Fibroblast of villous mesenchyme (primary cell): ENCODE measurements at regions not wholly inside any gene's neighbourhood (a gene's known extent, or its start where the extent isn't known, plus 50 kb on each side); places are given as distances from the start of the nearest gene placed in this dataset.

Experiments used
- DNase-seq: peaks from one replicate; pipeline ENCODE4 v3.0.0-alpha.2; 2010; ENCODE audit warnings: low read depth
- H3K4me3 ChIP-seq: 2 replicates; pipeline ENCODE4 v1.5.1; 2011; ENCODE audit warnings: low read depth, mild to moderate bottlenecking, low read length
- TF ChIP-seq, protein P1 (sequence below): IDR thresholded peaks from 2 replicates; pipeline ENCODE4 v1.5.1; 2012; ENCODE audit warnings: low read depth, mild to moderate bottlenecking, low read length; ENCODE audit not compliant: insufficient read depth

DNA sequence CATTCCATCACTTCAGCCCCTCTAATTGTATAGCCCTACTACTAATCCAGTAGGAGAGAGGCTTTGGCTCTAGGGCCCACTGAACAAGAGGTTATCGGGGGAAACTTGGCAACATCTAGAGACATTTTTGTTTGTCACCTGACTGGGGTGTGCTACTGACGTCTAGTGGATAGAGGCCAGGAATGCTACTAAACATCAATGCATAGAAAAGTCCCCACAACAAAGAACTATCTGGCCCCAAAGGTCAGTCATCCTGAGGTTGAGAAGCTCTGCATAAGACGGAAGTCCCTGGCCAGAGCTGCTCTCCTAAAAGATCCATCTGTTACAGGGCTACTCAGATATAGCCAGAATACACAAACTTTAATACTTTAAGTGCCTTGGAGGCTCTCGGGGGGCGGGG lies 570.6 kb upstream of the KLF4 start:
- no peak overlapping the region for H3K4me3 ChIP-seq
- DNase-seq = no peak
- TF ChIP-seq, protein P1, sequence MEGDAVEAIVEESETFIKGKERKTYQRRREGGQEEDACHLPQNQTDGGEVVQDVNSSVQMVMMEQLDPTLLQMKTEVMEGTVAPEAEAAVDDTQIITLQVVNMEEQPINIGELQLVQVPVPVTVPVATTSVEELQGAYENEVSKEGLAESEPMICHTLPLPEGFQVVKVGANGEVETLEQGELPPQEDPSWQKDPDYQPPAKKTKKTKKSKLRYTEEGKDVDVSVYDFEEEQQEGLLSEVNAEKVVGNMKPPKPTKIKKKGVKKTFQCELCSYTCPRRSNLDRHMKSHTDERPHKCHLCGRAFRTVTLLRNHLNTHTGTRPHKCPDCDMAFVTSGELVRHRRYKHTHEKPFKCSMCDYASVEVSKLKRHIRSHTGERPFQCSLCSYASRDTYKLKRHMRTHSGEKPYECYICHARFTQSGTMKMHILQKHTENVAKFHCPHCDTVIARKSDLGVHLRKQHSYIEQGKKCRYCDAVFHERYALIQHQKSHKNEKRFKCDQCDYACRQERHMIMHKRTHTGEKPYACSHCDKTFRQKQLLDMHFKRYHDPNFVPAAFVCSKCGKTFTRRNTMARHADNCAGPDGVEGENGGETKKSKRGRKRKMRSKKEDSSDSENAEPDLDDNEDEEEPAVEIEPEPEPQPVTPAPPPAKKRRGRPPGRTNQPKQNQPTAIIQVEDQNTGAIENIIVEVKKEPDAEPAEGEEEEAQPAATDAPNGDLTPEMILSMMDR = no peak

DNA sequence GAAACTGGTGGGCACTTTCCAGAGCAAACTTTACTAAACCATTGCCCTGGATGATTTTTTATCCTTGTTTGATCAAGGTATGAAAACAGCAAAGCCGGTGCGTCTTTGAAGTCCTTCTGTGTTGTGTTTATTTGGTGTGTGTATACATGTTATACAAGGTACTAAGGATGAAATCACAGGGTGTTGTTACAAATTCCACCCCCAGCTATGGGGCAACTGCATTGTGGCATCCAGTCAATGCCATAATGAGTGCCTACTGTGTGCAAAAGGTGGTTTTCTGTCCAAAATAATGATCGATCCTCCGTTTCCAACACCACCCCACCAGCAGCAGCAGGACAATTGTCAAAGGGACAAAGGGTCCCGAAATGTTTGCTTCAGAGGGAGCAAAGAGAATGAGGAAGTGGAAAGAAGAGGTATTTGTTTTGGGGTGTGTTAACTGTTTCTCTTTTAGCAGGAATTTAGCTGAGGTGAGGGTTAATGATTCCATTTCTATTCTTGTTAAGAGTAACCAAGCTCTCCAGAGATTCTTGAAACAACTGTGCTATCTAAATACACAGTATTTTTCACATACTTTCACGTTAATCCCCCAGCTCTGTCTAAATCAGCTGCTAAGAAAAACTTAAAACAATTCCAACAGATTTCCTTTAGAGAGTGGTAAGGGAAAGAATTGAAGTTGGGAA lies 568.7 kb upstream of the KLF4 start:
- H3K4me3 ChIP-seq = no peak overlapping the region
- no peak for DNase-seq
- TF ChIP-seq, protein P1 = no peak

DNA sequence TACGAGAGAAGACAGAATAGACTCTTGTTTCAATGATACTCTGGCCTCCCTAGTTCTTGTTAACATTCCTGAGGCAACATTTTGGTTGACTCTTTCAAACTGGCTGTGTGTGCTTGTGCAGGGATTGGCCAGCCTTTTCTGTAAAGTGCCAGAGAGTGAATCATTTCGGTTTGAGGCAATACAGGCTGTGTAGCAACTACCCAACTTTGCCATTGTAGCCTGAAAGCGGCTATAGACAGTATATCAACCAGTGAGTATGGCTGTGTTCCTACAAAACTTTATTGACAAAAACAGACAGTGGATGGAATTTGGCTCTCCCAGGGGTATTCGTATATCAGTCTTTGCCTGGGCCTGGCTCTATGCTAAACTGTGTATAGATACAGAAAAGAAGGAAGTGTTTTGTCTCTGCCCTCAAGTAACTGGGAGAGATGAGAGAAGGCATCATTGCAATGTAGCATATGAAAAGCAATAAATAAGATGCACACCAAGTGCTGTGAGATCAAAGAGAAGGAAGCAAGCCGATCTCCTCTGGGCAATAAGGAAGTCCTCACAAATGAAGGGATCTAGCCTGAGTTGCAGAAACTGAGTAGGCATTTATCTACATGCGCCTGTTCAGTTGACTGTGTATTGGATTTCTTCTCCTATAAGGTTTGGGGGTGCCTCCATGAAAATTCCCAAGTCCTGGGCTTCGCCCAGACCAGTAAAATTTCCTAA lies 568.0 kb upstream of the KLF4 start:
- H3K4me3 ChIP-seq = no peak overlapping the region
- TF ChIP-seq, protein P1 = no peak
- peak; percentile 97 for DNase-seq

DNA sequence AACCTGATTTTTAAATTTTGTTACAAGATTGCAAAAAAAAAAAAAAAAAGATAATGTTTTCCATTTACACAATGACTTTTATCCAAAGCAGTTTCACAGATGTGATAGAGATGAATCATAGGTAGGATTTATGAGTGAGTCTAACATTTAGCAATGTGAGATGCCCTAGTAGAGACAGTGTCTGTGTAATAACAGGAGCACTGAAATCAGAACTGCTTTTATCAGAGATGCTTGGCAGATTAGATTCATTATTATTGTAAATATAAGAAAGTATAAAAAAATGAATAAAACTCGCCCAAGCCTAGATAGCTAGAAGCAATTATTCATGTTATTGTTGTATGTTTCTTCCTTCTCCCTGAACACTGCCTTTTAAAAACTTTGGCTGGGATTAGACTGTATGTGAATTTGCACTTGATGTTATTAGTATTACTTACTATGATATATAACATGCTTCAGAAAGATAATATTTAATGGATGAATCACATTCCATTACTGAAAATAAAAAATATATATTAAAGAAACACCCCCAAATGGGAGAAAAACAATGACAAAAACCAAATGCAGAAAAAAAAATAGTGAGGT lies 567.3 kb upstream of the KLF4 start:
- TF ChIP-seq, protein P1 = no peak
- no peak overlapping the region for H3K4me3 ChIP-seq
- DNase-seq = peak; percentile 82

DNA sequence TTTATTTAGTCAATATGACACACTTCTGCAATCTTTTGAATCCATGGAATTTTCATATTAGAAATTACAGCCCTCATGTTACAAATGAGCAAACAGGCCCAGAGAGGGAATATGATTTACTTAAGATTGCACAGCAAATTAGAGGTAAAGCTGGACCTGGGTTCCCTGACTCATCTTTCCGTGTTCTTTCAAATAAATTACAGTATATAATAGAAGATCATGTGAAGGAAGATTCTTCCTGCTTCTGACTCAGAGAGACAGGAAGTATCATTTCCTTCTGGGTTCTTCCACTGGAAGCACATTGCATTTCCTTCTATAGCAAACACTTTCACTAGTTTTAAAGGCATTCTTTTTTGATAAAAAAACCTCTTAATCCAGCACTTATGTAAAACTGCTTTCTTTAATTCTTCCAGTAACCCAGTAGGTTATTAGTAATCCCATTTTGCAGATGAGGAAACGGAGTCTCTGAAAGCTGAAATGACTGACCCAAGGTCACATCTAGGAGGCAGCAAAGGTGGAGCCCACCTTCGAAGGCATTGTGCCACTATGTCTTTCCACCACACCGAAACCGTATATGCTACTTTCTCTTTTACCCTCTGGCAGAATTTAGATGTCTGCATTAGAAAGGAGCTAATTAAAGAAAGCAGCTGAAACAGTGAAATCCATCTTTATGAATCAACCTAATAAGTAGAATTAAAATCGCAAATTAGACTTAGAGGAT lies 566.7 kb upstream of the KLF4 start:
- DNase-seq = peak; percentile 53
- H3K4me3 ChIP-seq = no peak overlapping the region
- TF ChIP-seq, protein P1 = no peak

DNA sequence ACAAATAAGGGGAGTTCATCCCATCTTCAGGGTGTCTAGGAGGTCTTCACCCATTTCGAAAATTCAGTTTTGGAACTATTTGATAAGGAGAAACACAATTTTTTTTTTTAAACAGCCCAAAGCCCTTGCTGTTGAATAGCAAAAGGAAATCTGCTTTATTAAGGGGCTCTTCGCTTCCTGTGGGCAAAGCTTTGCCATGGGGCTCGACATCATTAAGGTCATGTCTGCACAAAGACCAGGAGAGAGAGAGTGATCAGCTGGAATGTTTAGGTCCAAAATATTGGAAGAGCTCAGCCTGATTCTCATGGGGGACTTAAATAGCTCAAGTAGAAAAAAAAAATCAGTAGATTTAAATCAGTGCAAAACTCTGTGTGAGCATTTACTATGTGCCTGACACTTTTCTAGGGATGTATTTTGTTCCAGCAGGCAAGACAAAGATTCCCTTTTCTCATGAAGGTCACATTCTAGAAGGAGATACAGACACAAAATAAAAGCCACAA lies 564.6 kb upstream of the KLF4 start:
- H3K4me3 ChIP-seq = peak overlapping the region; percentile 13
- TF ChIP-seq, protein P1 = no peak
- no peak for DNase-seq
